ENCODE measurements at regions not wholly inside any gene's neighbourhood (a gene's known extent, or its start where the extent isn't known, plus 50 kb on each side); places are given as distances from the start of the nearest gene placed in this dataset.

DNA sequence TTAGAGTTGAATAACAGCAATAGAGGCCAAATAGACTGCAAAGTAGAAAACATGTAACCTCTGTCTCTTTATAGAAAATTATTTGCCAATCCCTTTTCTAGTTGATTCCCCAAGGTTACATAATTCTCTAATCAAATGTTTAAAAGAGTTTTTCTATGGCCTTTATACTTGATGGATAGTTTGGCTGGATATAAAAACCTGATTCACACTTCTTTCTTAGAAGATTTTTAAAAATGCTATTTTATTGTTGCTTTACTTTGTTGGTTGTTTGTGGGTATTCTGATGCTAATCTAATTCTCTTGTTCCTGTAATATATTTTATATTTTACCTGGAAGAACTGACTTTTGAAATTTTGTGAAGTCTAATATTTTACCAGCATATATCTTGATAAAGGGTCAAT, 331.1 kb upstream of the MTPN start:
- no peak overlapping the region for H2BK120ac ChIP-seq (ENCODE audit: low read depth, low read length)
- no peaks in the 10 kb centered on the region for H3K27me3 ChIP-seq (ENCODE audit: control insufficient read depth, insufficient read depth, low read length)
- no TSS peak for BruUV-seq (replicated peaks)
- no peak overlapping the region for H4K91ac ChIP-seq (ENCODE audit: insufficient read depth, low read depth, low read length)
- H3K79me1 ChIP-seq (ENCODE audit: low read depth in 1 of 2, low read length in 2 of 2) = no peaks in the 10 kb centered on the region
- H2BK20ac ChIP-seq (ENCODE audit: low read depth, low read length) = no peak overlapping the region
- H3K18ac ChIP-seq (ENCODE audit: low read depth, low read length) = no peak overlapping the region
- no peaks in the 10 kb centered on the region for H3K36me3 ChIP-seq (ENCODE audit: control insufficient read depth, insufficient read depth, low read length)
- CTCF ChIA-PET = no interaction called here
- H3K23ac ChIP-seq (ENCODE audit: low read depth, low read length) = no peak overlapping the region
- POLR2A ChIA-PET (ENCODE audit: unreplicated experiment) = no interaction called here
- ATAC-seq (ENCODE audit: low read depth) (no peak), DNase-seq (no peak)
- no peaks in the 10 kb centered on the region for H4K20me1 ChIP-seq (ENCODE audit: insufficient read depth, low read length)
- H3K9ac ChIP-seq (ENCODE audit: low read depth, low read length) = no peak overlapping the region
- no peaks in the 10 kb centered on the region for H3K4me1 ChIP-seq (ENCODE audit: control insufficient read depth, insufficient read depth, low read length)
- in situ Hi-C loops (cut with MboI; ENCODE audit: low sequenced_read_pairs) = no loop called here
- no peaks in the 10 kb centered on the region for H3K9me1 ChIP-seq (ENCODE audit: insufficient read depth, low read length)
- no peaks in the 10 kb centered on the region for H3K9me3 ChIP-seq (ENCODE audit: control insufficient read depth, insufficient read depth, low read length)
- dilution Hi-C loops (cut with HindIII; ENCODE audit: low sequenced_read_pairs, unreplicated experiment) = no loop called here
- H3K14ac ChIP-seq (replicated peaks; ENCODE audit: low read depth, low read length) = no peak overlapping the region
- H3K4ac ChIP-seq (ENCODE audit: low read depth, low read length) = no peak overlapping the region
- no peak overlapping the region for H4K8ac ChIP-seq (ENCODE audit: low read depth in 2 of 2, low read length in 2 of 2)
- TF ChIP-seq MAFK (IDR thresholded peaks at IDR 0.05; ENCODE audit: low read depth, low read length) (no peak), RFX5 (IDR thresholded peaks at IDR 0.05; ENCODE audit: low read depth, low read length) (no peak), POLR2A (IDR thresholded peaks at IDR 0.05; ENCODE audit: low read depth, low read length) (no peak), RAD21 (IDR thresholded peaks at IDR 0.05; ENCODE audit: low read length) (no peak)
- no peak overlapping the region for H3K4me2 ChIP-seq (ENCODE audit: low read depth, low read length)
- H2AK9ac ChIP-seq (replicated peaks; ENCODE audit: low read depth, low read length, poor library complexity) = no peak overlapping the region
- intact Hi-C loops (cut with micrococcal nuclease) = no loop called here
- no peak overlapping the region for H2BK15ac ChIP-seq (ENCODE audit: low read depth, low read length)
- H2BK5ac ChIP-seq (ENCODE audit: low read depth, low read length, poor library complexity, severe bottlenecking) = no peak overlapping the region
- no peak overlapping the region for H3K56ac ChIP-seq (ENCODE audit: extremely low read depth, insufficient read depth, low read length)
- H4K5ac ChIP-seq (ENCODE audit: low read depth, low read length) = no peak overlapping the region
- H2AK5ac ChIP-seq (ENCODE audit: low read depth, low read length) = no peak overlapping the region
- H3K27ac ChIP-seq (ENCODE audit: insufficient read depth, low read length) = no peak overlapping the region
- no peak overlapping the region for H3K4me3 ChIP-seq (ENCODE audit: insufficient read depth, low read depth, low read length)
- H2AFZ ChIP-seq (replicated peaks; ENCODE audit: low read length, poor library complexity) = no peak overlapping the region
